HUES48 (cell line): ENCODE measurements at regions not wholly inside any gene's neighbourhood (a gene's known extent, or its start where the extent isn't known, plus 50 kb on each side); places are given as distances from the start of the nearest gene placed in this dataset.

ENCODE experiments used
- H3K27ac ChIP-seq: one replicate; pipeline ENCODE4 v1.7.0; 2013; ENCODE audit warnings: low read depth, low read length, inconsistent platforms
- H3K27me3 ChIP-seq: 2 replicates; pipeline ENCODE4 v1.6.1; 2013; ENCODE audit warnings: mild to moderate bottlenecking, low read length; ENCODE audit not compliant: control insufficient read depth, insufficient read depth
- H3K36me3 ChIP-seq: 2 replicates; pipeline ENCODE4 v1.6.1; 2013; ENCODE audit warnings: low read length; ENCODE audit not compliant: control insufficient read depth, insufficient read depth
- H3K4me1 ChIP-seq: 2 replicates; pipeline ENCODE4 v1.6.1; 2013; ENCODE audit warnings: mild to moderate bottlenecking, low read length; ENCODE audit not compliant: control insufficient read depth, insufficient read depth
- H3K4me3 ChIP-seq: 2 replicates; pipeline ENCODE4 v1.5.1; 2013; ENCODE audit warnings: mild to moderate bottlenecking, low read depth, low read length
- H3K9ac ChIP-seq: 2 replicates; pipeline ENCODE4 v1.6.1; 2013; ENCODE audit warnings: mild to moderate bottlenecking, low read depth, low read length, moderate library complexity
- H3K9me3 ChIP-seq: 2 replicates; pipeline ENCODE4 v1.6.1; 2013; ENCODE audit warnings: low read length; ENCODE audit not compliant: control insufficient read depth, insufficient read depth

DNA sequence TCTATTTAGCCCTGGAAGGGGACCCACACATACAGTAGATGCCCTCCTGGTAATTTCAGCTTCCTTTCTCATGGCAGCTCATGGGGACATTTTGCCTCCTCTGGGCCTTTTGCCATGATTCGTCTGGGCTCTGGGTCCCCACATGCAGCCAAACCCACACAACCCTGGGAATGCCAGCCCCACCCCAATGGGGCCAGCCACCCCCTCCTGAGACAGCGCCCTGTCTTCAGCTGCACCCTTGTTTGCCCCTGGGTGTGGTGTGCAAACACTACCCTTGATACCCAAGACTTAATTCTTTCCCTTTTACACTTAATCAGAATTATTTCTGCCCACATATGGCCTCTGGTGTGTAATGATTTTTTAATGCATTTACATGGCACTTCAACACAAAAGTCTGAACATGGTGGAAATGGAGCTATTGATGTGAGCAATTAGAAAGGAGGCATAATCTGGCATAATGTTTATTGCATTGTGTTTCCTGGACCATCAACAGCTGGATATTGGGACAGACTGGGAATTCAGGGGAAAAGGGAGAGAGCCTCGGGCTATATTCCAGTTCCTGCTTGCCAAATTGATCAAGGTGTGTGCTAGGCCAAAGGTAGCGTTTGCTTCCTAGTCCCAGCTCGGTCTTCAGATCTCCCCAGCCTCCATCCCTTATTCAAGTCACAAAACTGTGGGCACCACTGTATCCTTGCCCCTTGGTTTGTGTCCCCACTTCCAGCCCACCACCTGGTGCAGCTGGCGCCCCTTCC lies 85.0 kb upstream of the ANO1 start:
- Histone ChIP-seq H3K36me3 (no peaks in the 10 kb centered on the region), H3K9ac (no peak overlapping the region), H3K9me3 (no peaks in the 10 kb centered on the region), H3K4me1 (no peaks in the 10 kb centered on the region), H3K27ac (no peak overlapping the region), H3K4me3 (no peak overlapping the region), H3K27me3 (peaks cover 41% of the 10 kb centered on the region)

DNA sequence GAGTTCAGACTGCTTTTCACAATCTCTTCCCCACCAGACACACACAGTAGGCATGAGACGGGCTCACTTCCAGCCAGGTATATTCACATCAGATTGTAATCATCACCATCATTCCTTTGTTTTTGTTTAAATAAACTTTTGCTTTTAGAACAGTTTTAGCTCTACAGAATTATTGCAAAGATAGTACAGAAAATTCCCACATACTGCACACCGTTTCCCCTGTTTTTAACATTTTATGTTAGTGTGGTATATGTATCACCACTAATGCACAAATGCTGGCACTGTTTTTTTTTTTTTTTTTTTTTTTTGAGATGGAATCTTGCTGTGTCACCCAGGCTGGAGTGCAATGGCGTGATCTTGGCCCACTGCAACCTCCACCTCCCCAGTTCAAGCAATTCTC lies 83.3 kb upstream of the ANO1 start:
- H3K36me3 ChIP-seq: no peaks in the 10 kb centered on the region
- H3K9me3 ChIP-seq: no peaks in the 10 kb centered on the region
- H3K9ac ChIP-seq: no peak overlapping the region
- H3K4me3 ChIP-seq: no peak overlapping the region
- H3K27me3 ChIP-seq: peaks cover 33% of the 10 kb centered on the region
- H3K4me1 ChIP-seq: peaks cover 8% of the 10 kb centered on the region
- H3K27ac ChIP-seq: no peak overlapping the region

DNA sequence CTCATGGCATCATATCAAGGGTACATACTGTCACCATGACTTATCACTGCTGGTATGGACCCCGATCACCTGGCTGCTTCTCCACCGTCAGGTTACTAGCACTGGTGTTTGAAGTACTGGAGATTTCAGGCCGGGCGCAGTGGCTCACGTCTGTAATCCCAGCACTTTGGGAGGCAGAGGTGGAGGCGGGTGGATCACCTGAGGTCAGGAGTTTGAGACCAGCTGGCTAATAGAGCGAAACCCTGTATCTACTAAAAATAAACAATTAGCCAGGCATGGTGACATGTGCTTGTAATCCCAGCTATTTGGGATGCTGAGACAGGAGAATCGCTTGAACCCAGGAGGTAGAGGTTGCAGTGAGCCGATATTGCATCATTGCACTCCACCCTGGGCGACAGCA lies 82.4 kb upstream of the ANO1 start:
- Histone ChIP-seq H3K4me1 (peaks cover 16% of the 10 kb centered on the region), H3K9ac (no peak overlapping the region), H3K4me3 (no peak overlapping the region), H3K9me3 (no peaks in the 10 kb centered on the region), H3K27me3 (peaks cover 35% of the 10 kb centered on the region), H3K27ac (no peak overlapping the region), H3K36me3 (no peaks in the 10 kb centered on the region)

DNA sequence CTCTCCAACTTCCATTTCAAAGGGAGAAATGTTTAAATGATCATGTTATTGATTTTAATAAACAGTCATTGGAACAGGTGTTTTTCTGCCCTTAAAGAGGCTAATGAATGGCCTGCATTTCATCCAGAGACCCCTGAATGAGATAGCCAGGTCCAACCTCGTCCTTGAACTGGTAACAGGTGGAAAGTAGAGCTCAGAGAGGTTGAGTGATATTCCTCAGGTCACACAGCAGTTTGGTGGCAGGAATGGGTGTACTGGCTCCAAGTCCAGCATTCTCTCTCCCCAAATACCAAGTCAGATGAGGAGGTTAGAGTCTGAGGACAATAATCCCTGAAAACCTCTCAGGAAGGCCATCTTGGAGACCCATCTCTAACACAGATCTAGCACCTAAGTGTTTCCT lies 81.7 kb upstream of the ANO1 start:
- H3K4me1 ChIP-seq: peaks cover 20% of the 10 kb centered on the region
- H3K27ac ChIP-seq: no peak overlapping the region
- no peaks in the 10 kb centered on the region for H3K36me3 ChIP-seq
- H3K27me3 ChIP-seq: peaks cover 42% of the 10 kb centered on the region
- no peak overlapping the region for H3K9ac ChIP-seq
- no peak overlapping the region for H3K4me3 ChIP-seq
- H3K9me3 ChIP-seq: no peaks in the 10 kb centered on the region

DNA sequence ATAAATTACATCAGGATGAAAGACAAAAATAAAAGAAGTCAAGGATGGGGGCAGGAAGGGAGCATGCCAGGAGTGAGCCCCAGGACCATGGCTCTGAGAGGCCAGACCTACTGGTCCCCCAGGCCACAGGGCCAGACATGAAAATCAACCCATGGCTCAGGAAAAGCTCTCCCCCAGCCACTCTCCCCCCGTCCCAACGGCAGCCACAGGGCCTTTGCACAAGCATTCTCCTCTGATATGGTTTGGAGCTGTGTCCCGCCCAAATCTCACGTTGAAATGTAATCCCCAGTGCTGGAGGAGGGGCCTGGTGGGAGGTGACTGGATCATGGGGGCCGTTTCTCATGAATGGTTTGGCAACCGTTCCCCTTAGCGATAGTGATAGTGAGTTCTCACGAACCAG lies 80.8 kb upstream of the ANO1 start:
- peaks cover 47% of the 10 kb centered on the region for H3K27me3 ChIP-seq
- no peaks in the 10 kb centered on the region for H3K36me3 ChIP-seq
- H3K4me1 ChIP-seq: peaks cover 20% of the 10 kb centered on the region
- H3K9me3 ChIP-seq: no peaks in the 10 kb centered on the region
- H3K4me3 ChIP-seq: no peak overlapping the region
- no peak overlapping the region for H3K27ac ChIP-seq
- H3K9ac ChIP-seq: no peak overlapping the region

DNA sequence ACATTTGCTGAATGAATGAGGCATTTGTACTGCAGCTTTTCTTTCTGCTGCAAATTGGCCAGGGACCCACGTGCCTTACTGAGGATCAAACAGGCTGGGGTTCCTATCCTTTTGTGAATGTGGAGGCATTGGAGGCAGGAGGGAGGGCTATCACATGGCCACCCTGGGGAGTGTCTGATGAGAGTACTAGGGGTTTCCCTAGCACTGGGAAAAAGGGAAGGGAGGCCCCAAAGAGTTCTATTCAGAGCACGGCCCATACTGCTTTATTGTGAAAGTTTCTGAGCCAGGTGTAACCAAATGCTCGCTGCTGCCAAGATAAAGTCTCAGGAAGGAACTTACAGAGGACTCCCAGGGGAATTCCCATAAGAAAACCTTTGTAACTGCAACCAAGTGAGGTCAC lies 78.4 kb upstream of the ANO1 start:
- H3K9me3 ChIP-seq: no peaks in the 10 kb centered on the region
- H3K9ac ChIP-seq: no peak overlapping the region
- peaks cover 49% of the 10 kb centered on the region for H3K27me3 ChIP-seq
- H3K4me3 ChIP-seq: 0 out of 2 replicates have a peak overlapping the region, but pooled peaks have one; percentile 7
- peaks cover 20% of the 10 kb centered on the region for H3K4me1 ChIP-seq
- H3K36me3 ChIP-seq: no peaks in the 10 kb centered on the region
- peak overlapping the region; percentile 84 for H3K27ac ChIP-seq

DNA sequence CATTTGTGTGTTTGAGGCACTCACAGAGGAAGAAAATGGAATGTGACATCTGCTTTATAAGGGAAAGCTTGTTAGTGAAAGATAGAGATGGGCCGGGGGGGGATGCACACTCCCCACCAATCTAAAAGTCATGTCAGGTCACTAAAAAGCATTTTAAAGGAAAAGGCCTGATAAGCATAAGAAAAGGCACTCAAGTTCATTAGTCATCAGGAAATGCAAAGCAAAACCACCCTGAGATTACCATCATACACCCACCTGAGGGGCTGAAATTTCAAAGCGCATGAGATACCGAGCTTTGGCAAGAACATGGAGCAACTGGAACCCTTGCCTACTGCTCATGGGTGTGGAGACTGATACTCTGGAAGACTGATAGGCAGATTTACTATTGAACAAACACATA lies 77.9 kb upstream of the ANO1 start:
- H3K4me3 ChIP-seq: peak overlapping the region; percentile 30; the same call in 1 of the 2 replicates
- no peak overlapping the region for H3K9ac ChIP-seq
- no peaks in the 10 kb centered on the region for H3K36me3 ChIP-seq
- H3K4me1 ChIP-seq: peaks cover 20% of the 10 kb centered on the region
- H3K27ac ChIP-seq: peak overlapping the region; percentile 84
- peaks cover 49% of the 10 kb centered on the region for H3K27me3 ChIP-seq
- no peaks in the 10 kb centered on the region for H3K9me3 ChIP-seq

DNA sequence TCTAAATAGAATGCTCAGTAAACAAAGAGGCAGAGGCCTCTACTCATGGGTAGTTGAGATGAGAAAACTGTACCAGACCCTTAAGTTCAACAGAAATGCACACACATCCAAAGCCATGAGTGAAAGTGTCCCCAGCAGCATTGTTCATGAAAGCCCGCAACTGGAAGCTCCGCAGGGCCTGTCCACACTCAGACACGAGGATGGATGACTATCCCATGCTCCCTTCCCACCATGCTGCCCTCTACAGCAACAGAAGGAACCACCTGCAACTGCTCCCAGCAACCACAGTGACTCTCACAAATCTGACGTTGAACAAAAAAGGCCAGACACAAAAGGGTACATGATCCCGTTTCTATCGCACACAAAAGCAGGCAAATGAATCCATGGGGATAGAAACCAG lies 76.9 kb upstream of the ANO1 start:
- Histone ChIP-seq H3K27ac (no peak overlapping the region), H3K9ac (no peak overlapping the region), H3K4me3 (no peak overlapping the region), H3K27me3 (peaks cover 47% of the 10 kb centered on the region), H3K9me3 (no peaks in the 10 kb centered on the region), H3K4me1 (peaks cover 20% of the 10 kb centered on the region), H3K36me3 (no peaks in the 10 kb centered on the region)

DNA sequence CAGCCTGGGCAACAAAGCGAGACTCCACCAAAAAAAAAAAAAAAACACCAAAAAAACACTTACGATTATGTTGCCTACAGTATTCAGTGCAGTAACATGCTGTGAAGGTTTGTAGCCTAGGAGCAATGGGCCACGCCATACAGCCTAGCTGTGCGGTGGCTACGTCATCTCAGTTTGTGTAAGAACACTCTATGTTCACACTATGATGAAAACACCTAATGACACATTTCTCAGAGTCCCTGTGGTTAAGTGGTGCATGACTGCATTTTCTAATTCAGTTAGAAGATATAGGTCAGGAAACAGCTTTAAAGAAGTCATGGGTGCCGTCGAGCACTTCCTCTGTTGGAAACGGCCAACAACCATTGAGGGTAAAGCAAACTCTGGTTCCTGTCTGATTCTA lies 75.7 kb upstream of the ANO1 start:
- H3K9me3 ChIP-seq: no peaks in the 10 kb centered on the region
- no peak overlapping the region for H3K27ac ChIP-seq
- H3K4me1 ChIP-seq: peaks cover 20% of the 10 kb centered on the region
- H3K27me3 ChIP-seq: peaks cover 35% of the 10 kb centered on the region
- no peak overlapping the region for H3K4me3 ChIP-seq
- no peak overlapping the region for H3K9ac ChIP-seq
- no peaks in the 10 kb centered on the region for H3K36me3 ChIP-seq

DNA sequence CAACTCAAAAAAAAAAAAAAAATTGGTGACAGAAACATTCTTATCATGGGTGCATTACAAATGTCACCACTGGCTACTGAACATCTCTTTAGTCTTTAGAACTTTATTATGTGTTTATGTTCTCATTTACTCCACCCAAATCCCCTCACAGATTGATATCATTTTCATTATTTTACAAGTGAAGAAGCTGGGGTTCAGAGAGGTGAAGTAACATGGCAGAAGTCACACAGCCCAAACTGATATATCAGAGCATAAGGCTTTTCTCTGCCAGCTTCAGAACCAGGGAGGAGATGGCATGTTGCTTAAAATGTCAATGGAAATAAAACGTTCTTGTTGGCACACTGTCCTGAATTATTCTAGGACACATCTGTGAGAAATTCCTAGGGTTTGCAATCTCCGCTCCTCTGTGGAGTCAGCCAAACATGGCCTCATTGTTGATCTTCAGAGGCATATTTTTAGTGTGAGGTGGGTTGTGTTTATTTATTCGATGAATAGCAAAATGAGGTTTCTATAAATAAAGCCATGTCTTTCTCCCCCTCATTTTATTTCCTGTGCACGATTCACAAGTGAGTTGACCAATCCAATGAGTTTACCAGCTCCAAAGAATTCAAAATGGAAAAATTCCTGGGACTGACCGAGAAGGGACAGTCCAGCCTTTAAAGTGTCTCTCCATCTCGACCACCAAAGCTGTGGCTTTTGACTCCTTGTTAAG lies 72.9 kb upstream of the ANO1 start:
- peaks cover 8% of the 10 kb centered on the region for H3K4me1 ChIP-seq

DNA sequence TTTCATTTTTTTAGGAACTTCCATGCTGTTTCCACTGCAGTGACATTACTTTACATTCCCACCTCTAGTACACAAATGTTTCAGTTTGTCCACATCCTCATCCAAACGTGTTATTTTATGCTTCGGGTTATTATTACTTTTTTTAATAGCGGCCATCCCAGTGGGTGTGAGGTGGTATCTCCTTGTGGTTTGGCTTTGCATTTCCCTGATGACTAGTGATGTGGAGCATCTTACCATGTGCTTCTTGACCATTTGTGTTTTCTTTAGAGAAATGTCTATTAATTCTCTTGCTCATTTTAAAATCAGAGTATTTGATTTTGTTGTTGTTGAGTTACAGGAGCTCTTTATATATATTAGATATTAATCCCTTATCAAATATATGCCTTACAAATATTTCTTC lies 70.3 kb upstream of the ANO1 start:
- Histone ChIP-seq H3K27me3 (peaks cover 2% of the 10 kb centered on the region; the same call in 1 of the 2 replicates), H3K36me3 (no peaks in the 10 kb centered on the region)

More for the DNA sequence above, 72.9 kb upstream of the ANO1 start:
- H3K27me3 ChIP-seq: peaks cover 19% of the 10 kb centered on the region
- no peak overlapping the region for H3K27ac ChIP-seq
- H3K9me3 ChIP-seq: no peaks in the 10 kb centered on the region
- H3K4me3 ChIP-seq: no peak overlapping the region
- no peaks in the 10 kb centered on the region for H3K36me3 ChIP-seq
- H3K9ac ChIP-seq: no peak overlapping the region

More for the DNA sequence above, 70.3 kb upstream of the ANO1 start:
- Histone ChIP-seq H3K4me1 (no peaks in the 10 kb centered on the region), H3K4me3 (no peak overlapping the region), H3K9ac (no peak overlapping the region), H3K9me3 (no peaks in the 10 kb centered on the region), H3K27ac (no peak overlapping the region)
